ENCODE measurements at regions not wholly inside any gene's neighbourhood (a gene's known extent, or its start where the extent isn't known, plus 50 kb on each side); places are given as distances from the start of the nearest gene placed in this dataset.
A peak's percentile ranks its signal among the peaks of the same experiment; 100 is the strongest.

DNA sequence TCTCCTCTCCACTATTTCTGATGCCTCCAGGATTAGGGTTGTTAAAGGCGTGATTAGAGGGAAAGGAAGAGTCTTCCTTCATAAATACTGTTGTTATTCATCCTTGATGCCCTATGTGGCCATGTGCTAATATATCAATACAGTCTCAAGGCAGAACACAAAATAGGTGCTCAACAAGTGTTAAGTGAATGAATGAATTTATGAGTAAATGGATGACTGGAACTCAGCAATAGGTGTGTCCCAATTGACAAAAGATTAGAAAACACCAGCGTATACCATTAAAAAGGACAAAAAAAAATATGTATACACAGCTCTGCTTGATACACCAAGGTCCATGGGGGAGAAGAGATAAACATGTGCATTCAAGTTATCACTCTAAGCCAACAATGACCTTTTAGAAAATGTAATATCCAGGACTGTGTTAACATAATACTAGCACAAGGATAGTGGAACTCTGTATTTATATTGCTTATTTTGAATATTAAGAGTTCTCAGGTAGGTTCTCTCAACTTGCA, 171.2 kb upstream of the MYLIP start:
- Histone ChIP-seq H3K4me3 (no peak overlapping the region), H3K9me3 (no peaks in the 10 kb centered on the region), H3K4me1 (peaks cover 6% of the 10 kb centered on the region), H3K27ac (no peak overlapping the region), H3K36me3 (replicated peaks in 1 of 2; ENCODE audit: insufficient read depth in 1 of 2, low read depth in 2 of 2) (no peaks in the 10 kb centered on the region), H3K27me3 (no peaks in the 10 kb centered on the region)
- no peak for ATAC-seq
- 75 to 76% methylated on average over 2 of the region's 2 CpGs for WGBS, 2 donors
- intact Hi-C loops (cut with DNase I): no loop called here
- no peak for DNase-seq
- TF ChIP-seq, protein P1, sequence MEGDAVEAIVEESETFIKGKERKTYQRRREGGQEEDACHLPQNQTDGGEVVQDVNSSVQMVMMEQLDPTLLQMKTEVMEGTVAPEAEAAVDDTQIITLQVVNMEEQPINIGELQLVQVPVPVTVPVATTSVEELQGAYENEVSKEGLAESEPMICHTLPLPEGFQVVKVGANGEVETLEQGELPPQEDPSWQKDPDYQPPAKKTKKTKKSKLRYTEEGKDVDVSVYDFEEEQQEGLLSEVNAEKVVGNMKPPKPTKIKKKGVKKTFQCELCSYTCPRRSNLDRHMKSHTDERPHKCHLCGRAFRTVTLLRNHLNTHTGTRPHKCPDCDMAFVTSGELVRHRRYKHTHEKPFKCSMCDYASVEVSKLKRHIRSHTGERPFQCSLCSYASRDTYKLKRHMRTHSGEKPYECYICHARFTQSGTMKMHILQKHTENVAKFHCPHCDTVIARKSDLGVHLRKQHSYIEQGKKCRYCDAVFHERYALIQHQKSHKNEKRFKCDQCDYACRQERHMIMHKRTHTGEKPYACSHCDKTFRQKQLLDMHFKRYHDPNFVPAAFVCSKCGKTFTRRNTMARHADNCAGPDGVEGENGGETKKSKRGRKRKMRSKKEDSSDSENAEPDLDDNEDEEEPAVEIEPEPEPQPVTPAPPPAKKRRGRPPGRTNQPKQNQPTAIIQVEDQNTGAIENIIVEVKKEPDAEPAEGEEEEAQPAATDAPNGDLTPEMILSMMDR (IDR thresholded peaks at IDR 0.05): no peak
- TF ChIP-seq POLR2A (IDR thresholded peaks at IDR 0.05): no peak

DNA sequence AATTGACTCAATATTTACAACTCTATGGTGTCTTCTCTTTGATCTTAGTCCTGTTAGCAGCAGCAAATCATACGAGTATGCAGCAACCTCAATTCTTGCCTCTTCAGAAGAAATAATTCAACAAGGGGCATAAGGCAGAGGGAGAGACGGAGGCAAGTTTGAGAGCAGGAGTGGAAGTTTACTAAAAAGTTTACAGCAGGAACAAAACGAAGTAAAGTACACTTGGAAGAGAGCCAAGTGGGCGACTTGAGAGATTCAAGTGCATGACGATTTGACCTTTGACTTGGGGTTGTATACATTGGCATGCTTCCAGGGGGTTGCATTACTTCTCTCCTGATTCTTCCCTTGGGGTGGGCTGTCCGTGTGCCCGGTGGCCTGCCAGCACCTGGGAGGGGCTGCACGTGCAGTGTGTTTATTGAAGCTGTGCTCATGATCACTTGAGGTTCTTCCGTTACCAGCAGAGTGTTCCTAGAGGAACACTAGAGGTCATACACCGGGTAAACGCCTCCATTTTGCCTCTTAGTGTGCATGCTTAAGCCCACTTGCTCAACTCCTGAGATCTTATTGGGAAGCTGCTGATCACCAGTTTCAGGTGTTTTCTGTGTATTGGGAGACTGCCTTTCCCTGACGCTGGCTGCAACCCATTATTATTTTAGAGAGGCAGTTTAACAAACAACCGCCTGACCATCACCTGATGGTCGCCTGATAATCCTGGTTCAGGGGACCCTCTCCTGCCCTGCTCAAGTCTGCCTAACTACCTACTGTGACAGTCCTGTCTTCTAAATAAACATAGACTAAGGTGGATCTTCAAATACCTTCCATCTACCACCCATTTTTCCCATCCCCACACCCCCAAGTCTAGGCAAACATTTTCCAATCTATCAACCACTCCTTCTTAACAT, 172.4 kb upstream of the MYLIP start:
- peaks cover 6% of the 10 kb centered on the region for H3K4me1 ChIP-seq
- no peak for TF ChIP-seq POLR2A (IDR thresholded peaks at IDR 0.05)
- TF ChIP-seq, protein P1 (IDR thresholded peaks at IDR 0.05): no peak
- no peaks in the 10 kb centered on the region for H3K9me3 ChIP-seq
- no peak overlapping the region for H3K4me3 ChIP-seq
- ATAC-seq (no peak), DNase-seq (peak in 3 of 4 donors; percentile 5 to 19 (median 11))
- intact Hi-C loops (cut with DNase I): no loop called here
- H3K27me3 ChIP-seq: no peaks in the 10 kb centered on the region
- no peak overlapping the region for H3K27ac ChIP-seq
- 38 to 46% methylated on average over 13 to 14 of the region's 14 CpGs for WGBS, 2 donors
- H3K36me3 ChIP-seq (replicated peaks in 1 of 2; ENCODE audit: insufficient read depth in 1 of 2, low read depth in 2 of 2): no peaks in the 10 kb centered on the region

DNA sequence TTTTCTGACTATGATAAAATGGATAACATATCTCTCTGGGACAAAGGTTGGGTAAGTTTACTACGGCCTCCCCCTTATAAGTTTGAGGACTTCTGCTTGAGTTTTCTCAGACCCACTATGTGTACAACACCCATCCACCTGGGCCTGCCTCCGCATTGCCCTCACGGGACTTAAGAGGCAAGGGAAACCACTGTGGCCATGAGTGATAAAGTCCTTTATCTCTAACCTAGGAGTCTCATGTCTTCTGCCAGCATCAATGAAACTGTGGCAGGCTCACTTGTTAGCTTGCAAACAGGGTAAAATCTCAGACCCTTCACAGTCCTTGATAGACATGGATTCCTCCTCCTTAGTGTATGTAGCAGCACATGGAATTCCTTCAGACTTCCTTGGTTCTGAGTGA, 173.4 kb upstream of the MYLIP start:
- Histone ChIP-seq H3K4me1 (peaks cover 6% of the 10 kb centered on the region), H3K9me3 (no peaks in the 10 kb centered on the region), H3K27ac (no peak overlapping the region), H3K27me3 (no peaks in the 10 kb centered on the region), H3K4me3 (no peak overlapping the region), H3K36me3 (replicated peaks in 1 of 2; ENCODE audit: insufficient read depth in 1 of 2, low read depth in 2 of 2) (no peaks in the 10 kb centered on the region)
- intact Hi-C loops (cut with DNase I): no loop called here
- 88 to 90% methylated on average over 3 of the region's 3 CpGs for WGBS, 2 donors
- no peak for TF ChIP-seq POLR2A (IDR thresholded peaks at IDR 0.05)
- TF ChIP-seq, protein P1 (IDR thresholded peaks at IDR 0.05): no peak
- ATAC-seq (no peak), DNase-seq (no peak)

DNA sequence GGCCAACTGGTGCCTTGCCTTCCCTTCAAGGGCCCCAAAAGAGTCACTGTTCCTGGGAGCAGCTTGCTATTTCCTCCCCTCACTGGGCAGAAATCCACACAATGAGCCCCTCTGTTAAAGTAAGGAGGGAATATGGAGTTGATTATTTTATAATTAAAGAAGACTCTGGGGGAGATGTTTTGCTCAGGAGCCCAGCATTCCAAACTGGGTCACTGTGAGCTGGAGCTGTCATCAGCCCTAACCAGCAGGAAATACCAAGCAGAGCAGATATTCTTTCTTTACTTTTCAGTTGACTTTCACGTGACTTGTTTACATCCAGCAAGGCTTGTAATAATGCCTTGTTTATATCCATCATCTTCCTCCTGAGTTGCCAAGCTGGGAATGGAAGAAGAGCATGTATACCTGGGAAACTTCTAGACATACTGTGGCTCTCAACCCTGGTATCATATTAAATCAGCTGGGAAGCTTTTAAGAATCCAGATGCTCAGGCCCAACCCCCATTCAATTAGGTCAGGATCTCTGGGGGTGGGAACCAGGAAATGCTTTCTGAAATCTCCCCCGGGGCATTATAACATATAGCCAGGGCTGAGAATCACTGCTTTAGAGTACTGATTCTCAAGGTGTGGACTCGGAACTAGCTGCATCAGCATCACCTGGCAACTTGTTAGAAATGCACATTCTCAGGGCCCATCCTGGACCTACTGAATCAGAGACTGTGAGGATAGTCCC, 175.6 kb upstream of the MYLIP start:
- ATAC-seq: no peak
- DNase-seq: no peak
- H3K27ac ChIP-seq: no peak overlapping the region
- 60 to 70% methylated on average over 3 of the region's 3 CpGs for WGBS, 2 donors
- no peak for TF ChIP-seq POLR2A (IDR thresholded peaks at IDR 0.05)
- TF ChIP-seq, protein P1 (IDR thresholded peaks at IDR 0.05): no peak
- H3K27me3 ChIP-seq: no peaks in the 10 kb centered on the region
- H3K36me3 ChIP-seq (replicated peaks in 1 of 2; ENCODE audit: insufficient read depth in 1 of 2, low read depth in 2 of 2): no peaks in the 10 kb centered on the region
- no peak overlapping the region for H3K4me3 ChIP-seq
- peaks cover 27% of the 10 kb centered on the region for H3K4me1 ChIP-seq
- intact Hi-C loops (cut with DNase I): no loop called here
- H3K9me3 ChIP-seq: no peaks in the 10 kb centered on the region

Measured in body of pancreas (tissue), 4 donors.